ENCODE measurements at regions not wholly inside any gene's neighbourhood (a gene's known extent, or its start where the extent isn't known, plus 50 kb on each side); places are given as distances from the start of the nearest gene placed in this dataset.
"Not testable (repeated sequence)": the region's sequence is repeated elsewhere in the genome, so short reads cannot be mapped to it uniquely, and the experiment has no call there.

- DNase-seq (ENCODE audit: low read depth, low spot score) = no peak
These were observed 131.9 kb downstream of the NPR3 start for GRCh38 chr5:32842813-32843530.

- no peak for DNase-seq (ENCODE audit: low read depth, low spot score)
These were observed 132.4 kb downstream of the NPR3 start for GRCh38 chr5:32843531-32843895.

- no peak for DNase-seq (ENCODE audit: low read depth, low spot score)
These were observed 134.1 kb downstream of the NPR3 start for GRCh38 chr5:32845171-32845570.

- DNase-seq (ENCODE audit: low read depth, low spot score) = no peak
These were observed 137.0 kb downstream of the NPR3 start for GRCh38 chr5:32848120-32848519.

- DNase-seq (ENCODE audit: low read depth, low spot score) = no peak
These were observed 137.6 kb downstream of the NPR3 start for GRCh38 chr5:32848681-32849080.

GRCh38 chr5:32850817-32851496, 139.8 kb downstream of the NPR3 start:
- DNase-seq (ENCODE audit: low read depth, low spot score) = no peak

- DNase-seq (ENCODE audit: low read depth, low spot score) = no peak
These were observed 140.5 kb downstream of the NPR3 start for GRCh38 chr5:32851559-32852173.

GRCh38 chr5:32852535-32852934, 141.4 kb downstream of the NPR3 start:
- peak; percentile 88 for DNase-seq (ENCODE audit: low read depth, low spot score)

GRCh38 chr5:32852976-32853375, 141.9 kb downstream of the NPR3 start:
- DNase-seq (ENCODE audit: low read depth, low spot score) = no peak

GRCh38 chr5:32854473-32854872, 143.4 kb downstream of the NPR3 start:
- DNase-seq (ENCODE audit: low read depth, low spot score) = no peak

GRCh38 chr5:32859211-32859641, 148.1 kb downstream of the NPR3 start:
- no peak for DNase-seq (ENCODE audit: low read depth, low spot score)

GRCh38 chr5:32865475-32865874, 154.4 kb downstream of the NPR3 start:
- DNase-seq (ENCODE audit: low read depth, low spot score) = no peak

- DNase-seq (ENCODE audit: low read depth, low spot score) = no peak
These were observed 155.0 kb downstream of the NPR3 start for GRCh38 chr5:32866138-32866537.

- peak; percentile 22 for DNase-seq (ENCODE audit: low read depth, low spot score)
These were observed 158.1 kb downstream of the NPR3 start for GRCh38 chr5:32869216-32869615.

- DNase-seq (ENCODE audit: low read depth, low spot score) = no peak
These were observed 165.7 kb downstream of the NPR3 start for GRCh38 chr5:32876791-32877190.

- not testable (repeated sequence) for DNase-seq (ENCODE audit: low read depth, low spot score)
These were observed 168.2 kb downstream of the NPR3 start for GRCh38 chr5:32879364-32879763.

GRCh38 chr5:32880796-32881195, 169.7 kb downstream of the NPR3 start:
- DNase-seq (ENCODE audit: low read depth, low spot score) = no peak

- DNase-seq (ENCODE audit: low read depth, low spot score) = no peak
These were observed 176.3 kb downstream of the NPR3 start for GRCh38 chr5:32887390-32887789.

- DNase-seq (ENCODE audit: low read depth, low spot score) = no peak
These were observed 178.0 kb downstream of the NPR3 start for GRCh38 chr5:32889078-32889477.

- DNase-seq (ENCODE audit: low read depth, low spot score) = no peak
These were observed 192.5 kb downstream of the NPR3 start for GRCh38 chr5:32903613-32904012.

- DNase-seq (ENCODE audit: low read depth, low spot score) = no peak
These were observed 197.5 kb downstream of the NPR3 start for GRCh38 chr5:32908641-32909040.

GRCh38 chr5:32909207-32909606, 198.1 kb downstream of the NPR3 start:
- DNase-seq (ENCODE audit: low read depth, low spot score) = peak; percentile 59

GRCh38 chr5:32916648-32917047, 205.5 kb downstream of the NPR3 start:
- peak; percentile 43 for DNase-seq (ENCODE audit: low read depth, low spot score)

All from astrocyte of the hippocampus (primary cell).